GM23338 (cell line): ENCODE measurements at regions not wholly inside any gene's neighbourhood (a gene's known extent, or its start where the extent isn't known, plus 50 kb on each side); places are given as distances from the start of the nearest gene placed in this dataset.

Experiments used
- ATAC-seq: fragments of 200-7000 bp; cut with Tn5 transposase; 3 replicates; pipeline ENCODE4 v1.9.1; 2020
- DNase-seq: peaks from one replicate; pipeline ENCODE4 v3.0.0-alpha.2; 2015; ENCODE audit warnings: low spot score
- H2AFZ ChIP-seq: fragments of 200-600 bp; sonication (generic); 2 replicates; pipeline ENCODE4 v1.8.0; 2016; ENCODE audit warnings: antibody characterized with exemption, mild to moderate bottlenecking, moderate library complexity
- H3F3A ChIP-seq: fragments of 200-600 bp; sonication (generic); replicated peaks from 2 replicates; pipeline ENCODE4 v1.8.0; 2017; ENCODE audit warnings: antibody characterized with exemption, mixed run types, low read depth
- H3K27ac ChIP-seq: fragments of 200-600 bp; sonication (generic); 2 replicates; pipeline ENCODE4 v1.6.1; 2016; ENCODE audit warnings: low read depth
- H3K27me3 ChIP-seq: fragments of 200-600 bp; sonication (generic); 2 replicates; pipeline ENCODE4 v1.8.0; 2016; ENCODE audit warnings: mild to moderate bottlenecking, mixed run types, moderate library complexity; ENCODE audit not compliant: insufficient read depth
- H3K36me3 ChIP-seq: fragments of 200-600 bp; sonication (generic); 2 replicates; pipeline ENCODE4 v1.8.0; 2016; ENCODE audit warnings: mild to moderate bottlenecking; ENCODE audit not compliant: insufficient read depth
- H3K4me1 ChIP-seq: fragments of 200-600 bp; sonication (generic); 2 replicates; pipeline ENCODE4 v1.8.0; 2016; ENCODE audit warnings: mild to moderate bottlenecking, moderate library complexity; ENCODE audit not compliant: insufficient read depth
- H3K4me2 ChIP-seq: fragments of 200-600 bp; sonication (generic); 2 replicates; pipeline ENCODE4 v1.7.1; 2017; ENCODE audit warnings: mixed run types
- H3K4me3 ChIP-seq: fragments of 200-600 bp; sonication (generic); 2 replicates; pipeline ENCODE4 v1.6.1; 2016; ENCODE audit warnings: mixed run types
- H3K79me2 ChIP-seq: fragments of 200-600 bp; sonication (generic); replicated peaks from 2 replicates; pipeline ENCODE4 v1.8.0; 2017; ENCODE audit warnings: mild to moderate bottlenecking; ENCODE audit not compliant: insufficient read depth
- H3K9me2 ChIP-seq: fragments of 200-600 bp; sonication (generic); 2 replicates; pipeline ENCODE4 v1.8.0; 2017; ENCODE audit not compliant: insufficient read depth
- H4K20me1 ChIP-seq: fragments of 200-600 bp; sonication (generic); replicated peaks from 2 replicates; pipeline ENCODE4 v1.8.0; 2017; ENCODE audit warnings: mild to moderate bottlenecking; ENCODE audit not compliant: insufficient read depth
- H3K27ac Mint-ChIP-seq: 2 replicates; pipeline ENCODE4 v1.8.0; 2020; ENCODE audit warnings: inconsistent platforms, mild to moderate bottlenecking, moderate library complexity, mixed read lengths
- H3K27me3 Mint-ChIP-seq: 3 replicates; pipeline ENCODE4 v1.8.0; 2022; ENCODE audit warnings: low read depth, mild to moderate bottlenecking, moderate library complexity, mixed read lengths, inconsistent platforms; ENCODE audit not compliant: insufficient read depth, poor library complexity
- H3K36me3 Mint-ChIP-seq: 3 replicates; pipeline ENCODE4 v1.8.0; 2021; ENCODE audit warnings: low read depth, mild to moderate bottlenecking, inconsistent platforms, moderate library complexity, mixed read lengths
- H3K4me1 Mint-ChIP-seq: 3 replicates; pipeline ENCODE4 v1.8.0; 2020; ENCODE audit warnings: mild to moderate bottlenecking, inconsistent platforms, mixed read lengths
- H3K4me3 Mint-ChIP-seq: 3 replicates; pipeline ENCODE4 v1.8.0; 2021; ENCODE audit warnings: moderate library complexity, mild to moderate bottlenecking, inconsistent platforms, mixed read lengths
- H3K9me3 Mint-ChIP-seq: 3 replicates; pipeline ENCODE4 v1.8.0; 2020; ENCODE audit warnings: moderate library complexity, mild to moderate bottlenecking, inconsistent platforms, mixed read lengths
- CREB1 ChIP-seq: fragments of 250-450 bp; sonication (Bioruptor Pico); IDR thresholded peaks from 2 replicates; pipeline ENCODE4 v1.5.0; 2020; ENCODE audit warnings: low read depth, mild to moderate bottlenecking, moderate library complexity
- CTCF ChIP-seq, 2 experiments: fragments of 200-600 bp in 1 of 2; sonication (generic) in 1 of 2; conservative IDR thresholded peaks; 2 replicates each; pipeline versions ENCODE4 v1.5.1 to v1.6.1; 2016 to 2017; ENCODE audit warnings: antibody characterized with exemption in 2 of 2, low read depth in 2 of 2, mild to moderate bottlenecking in 2 of 2, moderate library complexity in 1 of 2
- EZH2 ChIP-seq: fragments of 200-600 bp; sonication (generic); IDR thresholded peaks from one replicate; pipeline ENCODE4 v1.8.0; 2017; ENCODE audit warnings: antibody characterized with exemption, mild to moderate bottlenecking, low read depth; ENCODE audit not compliant: unreplicated experiment
- EZH2phosphoT487 ChIP-seq: fragments of 200-600 bp; sonication (generic); IDR thresholded peaks from one replicate; pipeline ENCODE4 v1.8.1; 2018; ENCODE audit warnings: antibody characterized with exemption; ENCODE audit not compliant: unreplicated experiment
- JUNB ChIP-seq: IDR thresholded peaks from one replicate; pipeline ENCODE4 v1.6.1; 2016; ENCODE audit warnings: antibody characterized with exemption; ENCODE audit not compliant: unreplicated experiment
- NANOG ChIP-seq: IDR thresholded peaks from 2 replicates; pipeline ENCODE4 v1.6.1; 2016; ENCODE audit warnings: antibody characterized with exemption, borderline replicate concordance
- POLR2AphosphoS5 ChIP-seq: IDR thresholded peaks from 2 replicates; pipeline ENCODE4 v1.6.1; 2016; ENCODE audit warnings: antibody characterized with exemption, low read depth
- STAT1 ChIP-seq: IDR thresholded peaks from one replicate; pipeline ENCODE4 v1.6.1; 2016; ENCODE audit warnings: antibody characterized with exemption; ENCODE audit not compliant: unreplicated experiment
- ZNF114 ChIP-seq: fragments of 250-450 bp; sonication (Bioruptor Pico); IDR thresholded peaks from 2 replicates; pipeline ENCODE4 v1.5.0; 2020; ENCODE audit warnings: mild to moderate bottlenecking, moderate library complexity
- ZNF331 ChIP-seq: fragments of 250-450 bp; sonication (Bioruptor Pico); IDR thresholded peaks from 2 replicates; pipeline ENCODE4 v1.5.0; 2020; ENCODE audit warnings: low read depth, mild to moderate bottlenecking, moderate library complexity
- TF ChIP-seq, protein P1 (sequence below): IDR thresholded peaks from 2 replicates; pipeline ENCODE4 v1.6.1; 2016; ENCODE audit warnings: antibody characterized with exemption
- TF ChIP-seq, protein P2 (sequence below): IDR thresholded peaks from one replicate; pipeline ENCODE4 v1.6.1; 2018; ENCODE audit warnings: antibody characterized with exemption; ENCODE audit not compliant: unreplicated experiment
- TF ChIP-seq, protein P3 (sequence below): fragments of 250-450 bp; sonication (Bioruptor Pico); IDR thresholded peaks from 2 replicates; pipeline ENCODE4 v1.5.0; 2020; ENCODE audit warnings: mild to moderate bottlenecking, moderate library complexity

DNA sequence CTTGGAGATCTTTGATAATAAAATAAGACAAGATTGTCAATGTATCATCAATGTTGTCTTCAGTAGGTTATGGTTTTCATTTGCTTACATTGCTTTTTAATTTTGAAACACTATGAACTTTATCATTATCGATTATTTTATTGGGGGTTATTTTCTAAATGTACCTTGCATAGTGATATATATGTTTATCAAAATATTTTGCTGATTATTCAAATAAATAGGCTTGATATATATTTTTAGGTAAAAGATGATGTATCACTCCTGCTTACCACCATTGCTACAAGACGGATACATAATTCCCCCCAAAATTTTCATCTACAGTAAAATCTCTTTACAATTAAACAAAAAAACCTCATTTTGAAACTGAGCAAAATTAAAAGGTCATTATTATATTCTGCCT, 293.8 kb downstream of the SUCLG1 start:
- no peaks in the 10 kb centered on the region for H3K79me2 ChIP-seq
- no peak overlapping the region for H3K4me3 ChIP-seq
- peaks cover 17% of the 10 kb centered on the region for H3K36me3 Mint-ChIP-seq
- peaks cover 20% of the 10 kb centered on the region for H3K9me3 Mint-ChIP-seq
- H3K9me2 ChIP-seq, result peaks cover 4% of the 10 kb centered on the region
- H3K27ac ChIP-seq, result no peak overlapping the region
- no peaks in the 10 kb centered on the region for H4K20me1 ChIP-seq
- H3K27ac Mint-ChIP-seq, result no peak overlapping the region
- TF ChIP-seq, protein P1, sequence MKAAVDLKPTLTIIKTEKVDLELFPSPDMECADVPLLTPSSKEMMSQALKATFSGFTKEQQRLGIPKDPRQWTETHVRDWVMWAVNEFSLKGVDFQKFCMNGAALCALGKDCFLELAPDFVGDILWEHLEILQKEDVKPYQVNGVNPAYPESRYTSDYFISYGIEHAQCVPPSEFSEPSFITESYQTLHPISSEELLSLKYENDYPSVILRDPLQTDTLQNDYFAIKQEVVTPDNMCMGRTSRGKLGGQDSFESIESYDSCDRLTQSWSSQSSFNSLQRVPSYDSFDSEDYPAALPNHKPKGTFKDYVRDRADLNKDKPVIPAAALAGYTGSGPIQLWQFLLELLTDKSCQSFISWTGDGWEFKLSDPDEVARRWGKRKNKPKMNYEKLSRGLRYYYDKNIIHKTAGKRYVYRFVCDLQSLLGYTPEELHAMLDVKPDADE, result no peak
- TF ChIP-seq EZH2 (no peak), POLR2AphosphoS5 (no peak), ZNF331 (CRISPR knock-in tag) (no peak), CTCF (conservative IDR thresholded peaks at IDR 0.05; ENCODE audit: low read depth in 2 of 2) (no peak), STAT1 (no peak), JUNB (no peak), CREB1 (no peak), EZH2phosphoT487 (no peak), NANOG (no peak), ZNF114 (CRISPR knock-in tag) (no peak)
- TF ChIP-seq, protein P2, sequence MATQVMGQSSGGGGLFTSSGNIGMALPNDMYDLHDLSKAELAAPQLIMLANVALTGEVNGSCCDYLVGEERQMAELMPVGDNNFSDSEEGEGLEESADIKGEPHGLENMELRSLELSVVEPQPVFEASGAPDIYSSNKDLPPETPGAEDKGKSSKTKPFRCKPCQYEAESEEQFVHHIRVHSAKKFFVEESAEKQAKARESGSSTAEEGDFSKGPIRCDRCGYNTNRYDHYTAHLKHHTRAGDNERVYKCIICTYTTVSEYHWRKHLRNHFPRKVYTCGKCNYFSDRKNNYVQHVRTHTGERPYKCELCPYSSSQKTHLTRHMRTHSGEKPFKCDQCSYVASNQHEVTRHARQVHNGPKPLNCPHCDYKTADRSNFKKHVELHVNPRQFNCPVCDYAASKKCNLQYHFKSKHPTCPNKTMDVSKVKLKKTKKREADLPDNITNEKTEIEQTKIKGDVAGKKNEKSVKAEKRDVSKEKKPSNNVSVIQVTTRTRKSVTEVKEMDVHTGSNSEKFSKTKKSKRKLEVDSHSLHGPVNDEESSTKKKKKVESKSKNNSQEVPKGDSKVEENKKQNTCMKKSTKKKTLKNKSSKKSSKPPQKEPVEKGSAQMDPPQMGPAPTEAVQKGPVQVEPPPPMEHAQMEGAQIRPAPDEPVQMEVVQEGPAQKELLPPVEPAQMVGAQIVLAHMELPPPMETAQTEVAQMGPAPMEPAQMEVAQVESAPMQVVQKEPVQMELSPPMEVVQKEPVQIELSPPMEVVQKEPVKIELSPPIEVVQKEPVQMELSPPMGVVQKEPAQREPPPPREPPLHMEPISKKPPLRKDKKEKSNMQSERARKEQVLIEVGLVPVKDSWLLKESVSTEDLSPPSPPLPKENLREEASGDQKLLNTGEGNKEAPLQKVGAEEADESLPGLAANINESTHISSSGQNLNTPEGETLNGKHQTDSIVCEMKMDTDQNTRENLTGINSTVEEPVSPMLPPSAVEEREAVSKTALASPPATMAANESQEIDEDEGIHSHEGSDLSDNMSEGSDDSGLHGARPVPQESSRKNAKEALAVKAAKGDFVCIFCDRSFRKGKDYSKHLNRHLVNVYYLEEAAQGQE, result no peak
- TF ChIP-seq, protein P3, sequence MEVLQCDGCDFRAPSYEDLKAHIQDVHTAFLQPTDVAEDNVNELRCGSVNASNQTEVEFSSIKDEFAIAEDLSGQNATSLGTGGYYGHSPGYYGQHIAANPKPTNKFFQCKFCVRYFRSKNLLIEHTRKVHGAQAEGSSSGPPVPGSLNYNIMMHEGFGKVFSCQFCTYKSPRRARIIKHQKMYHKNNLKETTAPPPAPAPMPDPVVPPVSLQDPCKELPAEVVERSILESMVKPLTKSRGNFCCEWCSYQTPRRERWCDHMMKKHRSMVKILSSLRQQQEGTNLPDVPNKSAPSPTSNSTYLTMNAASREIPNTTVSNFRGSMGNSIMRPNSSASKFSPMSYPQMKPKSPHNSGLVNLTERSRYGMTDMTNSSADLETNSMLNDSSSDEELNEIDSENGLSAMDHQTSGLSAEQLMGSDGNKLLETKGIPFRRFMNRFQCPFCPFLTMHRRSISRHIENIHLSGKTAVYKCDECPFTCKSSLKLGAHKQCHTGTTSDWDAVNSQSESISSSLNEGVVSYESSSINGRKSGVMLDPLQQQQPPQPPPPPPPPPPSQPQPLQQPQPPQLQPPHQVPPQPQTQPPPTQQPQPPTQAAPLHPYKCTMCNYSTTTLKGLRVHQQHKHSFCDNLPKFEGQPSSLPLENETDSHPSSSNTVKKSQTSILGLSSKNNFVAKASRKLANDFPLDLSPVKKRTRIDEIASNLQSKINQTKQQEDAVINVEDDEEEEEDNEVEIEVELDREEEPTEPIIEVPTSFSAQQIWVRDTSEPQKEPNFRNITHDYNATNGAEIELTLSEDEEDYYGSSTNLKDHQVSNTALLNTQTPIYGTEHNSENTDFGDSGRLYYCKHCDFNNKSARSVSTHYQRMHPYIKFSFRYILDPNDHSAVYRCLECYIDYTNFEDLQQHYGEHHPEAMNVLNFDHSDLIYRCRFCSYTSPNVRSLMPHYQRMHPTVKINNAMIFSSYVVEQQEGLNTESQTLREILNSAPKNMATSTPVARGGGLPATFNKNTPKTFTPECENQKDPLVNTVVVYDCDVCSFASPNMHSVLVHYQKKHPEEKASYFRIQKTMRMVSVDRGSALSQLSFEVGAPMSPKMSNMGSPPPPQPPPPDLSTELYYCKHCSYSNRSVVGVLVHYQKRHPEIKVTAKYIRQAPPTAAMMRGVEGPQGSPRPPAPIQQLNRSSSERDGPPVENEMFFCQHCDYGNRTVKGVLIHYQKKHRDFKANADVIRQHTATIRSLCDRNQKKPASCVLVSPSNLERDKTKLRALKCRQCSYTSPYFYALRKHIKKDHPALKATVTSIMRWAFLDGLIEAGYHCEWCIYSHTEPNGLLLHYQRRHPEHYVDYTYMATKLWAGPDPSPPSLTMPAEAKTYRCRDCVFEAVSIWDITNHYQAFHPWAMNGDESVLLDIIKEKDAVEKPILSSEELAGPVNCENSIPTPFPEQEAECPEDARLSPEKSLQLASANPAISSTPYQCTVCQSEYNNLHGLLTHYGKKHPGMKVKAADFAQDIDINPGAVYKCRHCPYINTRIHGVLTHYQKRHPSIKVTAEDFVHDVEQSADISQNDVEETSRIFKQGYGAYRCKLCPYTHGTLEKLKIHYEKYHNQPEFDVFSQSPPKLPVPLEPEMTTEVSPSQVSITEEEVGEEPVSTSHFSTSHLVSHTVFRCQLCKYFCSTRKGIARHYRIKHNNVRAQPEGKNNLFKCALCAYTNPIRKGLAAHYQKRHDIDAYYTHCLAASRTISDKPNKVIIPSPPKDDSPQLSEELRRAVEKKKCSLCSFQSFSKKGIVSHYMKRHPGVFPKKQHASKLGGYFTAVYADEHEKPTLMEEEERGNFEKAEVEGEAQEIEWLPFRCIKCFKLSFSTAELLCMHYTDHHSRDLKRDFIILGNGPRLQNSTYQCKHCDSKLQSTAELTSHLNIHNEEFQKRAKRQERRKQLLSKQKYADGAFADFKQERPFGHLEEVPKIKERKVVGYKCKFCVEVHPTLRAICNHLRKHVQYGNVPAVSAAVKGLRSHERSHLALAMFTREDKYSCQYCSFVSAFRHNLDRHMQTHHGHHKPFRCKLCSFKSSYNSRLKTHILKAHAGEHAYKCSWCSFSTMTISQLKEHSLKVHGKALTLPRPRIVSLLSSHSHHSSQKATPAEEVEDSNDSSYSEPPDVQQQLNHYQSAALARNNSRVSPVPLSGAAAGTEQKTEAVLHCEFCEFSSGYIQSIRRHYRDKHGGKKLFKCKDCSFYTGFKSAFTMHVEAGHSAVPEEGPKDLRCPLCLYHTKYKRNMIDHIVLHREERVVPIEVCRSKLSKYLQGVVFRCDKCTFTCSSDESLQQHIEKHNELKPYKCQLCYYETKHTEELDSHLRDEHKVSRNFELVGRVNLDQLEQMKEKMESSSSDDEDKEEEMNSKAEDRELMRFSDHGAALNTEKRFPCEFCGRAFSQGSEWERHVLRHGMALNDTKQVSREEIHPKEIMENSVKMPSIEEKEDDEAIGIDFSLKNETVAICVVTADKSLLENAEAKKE (CRISPR knock-in tag), result no peak
- H2AFZ ChIP-seq, result no peak overlapping the region
- no peaks in the 10 kb centered on the region for H3K27me3 Mint-ChIP-seq
- DNase-seq (no peak), ATAC-seq (no peak)
- no peaks in the 10 kb centered on the region for H3K36me3 ChIP-seq
- H3K4me1 Mint-ChIP-seq, result peaks cover 3% of the 10 kb centered on the region; the same call in 2 of the 3 replicates
- H3K4me2 ChIP-seq, result no peak overlapping the region
- H3K4me3 Mint-ChIP-seq, result no peak overlapping the region
- H3K27me3 ChIP-seq, result no peaks in the 10 kb centered on the region
- no peaks in the 10 kb centered on the region for H3K4me1 ChIP-seq
- no peaks in the 10 kb centered on the region for H3F3A ChIP-seq
